HG02588 (cell line): ENCODE measurements at regions not wholly inside any gene's neighbourhood (a gene's known extent, or its start where the extent isn't known, plus 50 kb on each side); places are given as distances from the start of the nearest gene placed in this dataset.
"Not testable (repeated sequence)": the region's sequence is repeated elsewhere in the genome, so short reads cannot be mapped to it uniquely, and the experiment has no call there.

ENCODE experiments used
- ATAC-seq: cut with Tn5 transposase; IDR thresholded peaks from one replicate; pipeline ENCODE4 v1.9.1; 2021; ENCODE audit warnings: mild to moderate bottlenecking, moderate library complexity; ENCODE audit not compliant: unreplicated experiment

GRCh38 chr10:109418795-109419194, 504.5 kb downstream of the XPNPEP1 start:
- no peak for ATAC-seq

- ATAC-seq, result no peak
Observed at GRCh38 chr10:109417803-109418202, 505.5 kb downstream of the XPNPEP1 start.

GRCh38 chr10:109412353-109412752, 511.0 kb downstream of the XPNPEP1 start:
- ATAC-seq, result no peak

GRCh38 chr10:109411917-109412316, 511.4 kb downstream of the XPNPEP1 start:
- no peak for ATAC-seq

- ATAC-seq, result no peak
Observed at GRCh38 chr10:109405338-109405737, 518.0 kb downstream of the XPNPEP1 start.

GRCh38 chr10:109403551-109403950, 519.8 kb downstream of the XPNPEP1 start:
- no peak for ATAC-seq

- ATAC-seq, result no peak
Observed at GRCh38 chr10:109393425-109393824, 529.9 kb downstream of the XPNPEP1 start.

GRCh38 chr10:109386921-109387320, 536.4 kb downstream of the XPNPEP1 start:
- no peak for ATAC-seq

GRCh38 chr10:109386101-109386500, 537.2 kb downstream of the XPNPEP1 start:
- ATAC-seq, result no peak

GRCh38 chr10:109379186-109379585, 544.1 kb downstream of the XPNPEP1 start:
- ATAC-seq, result no peak

GRCh38 chr10:109374215-109374614, 549.1 kb downstream of the XPNPEP1 start:
- ATAC-seq, result no peak

- ATAC-seq, result no peak
Observed at GRCh38 chr10:109359316-109359715, 564.0 kb downstream of the XPNPEP1 start.

- ATAC-seq, result no peak
Observed at GRCh38 chr10:109358325-109358724, 565.0 kb downstream of the XPNPEP1 start.

- no peak for ATAC-seq
Observed at GRCh38 chr10:109348324-109348723, 575.0 kb downstream of the XPNPEP1 start.

GRCh38 chr10:109343293-109343692, 580.0 kb downstream of the XPNPEP1 start:
- no peak for ATAC-seq

GRCh38 chr10:109341986-109342385, 581.3 kb downstream of the XPNPEP1 start:
- ATAC-seq, result no peak

- no peak for ATAC-seq
Observed at GRCh38 chr10:109328001-109328400, 595.3 kb downstream of the XPNPEP1 start.

GRCh38 chr10:109327266-109327665, 596.0 kb downstream of the XPNPEP1 start:
- ATAC-seq, result no peak

GRCh38 chr10:109324721-109325120, 598.6 kb downstream of the XPNPEP1 start:
- ATAC-seq, result no peak

GRCh38 chr10:109317746-109318366, 605.5 kb downstream of the XPNPEP1 start:
- ATAC-seq, result no peak

- ATAC-seq, result not testable (repeated sequence)
Observed at GRCh38 chr10:109314016-109314415, 609.3 kb downstream of the XPNPEP1 start.

- ATAC-seq, result not testable (repeated sequence)
Observed at GRCh38 chr10:109312555-109312954, 610.8 kb downstream of the XPNPEP1 start.

- no peak for ATAC-seq
Observed at GRCh38 chr10:109308971-109309370, 614.3 kb downstream of the XPNPEP1 start.
